ACC112 (cell line): ENCODE measurements at regions not wholly inside any gene's neighbourhood (a gene's known extent, or its start where the extent isn't known, plus 50 kb on each side); places are given as distances from the start of the nearest gene placed in this dataset.

Experiments used
- H2AFZ ChIP-seq: fragments of 200-600 bp; sonication (generic); one replicate; pipeline ENCODE4 v1.6.0; 2017; ENCODE audit warnings: antibody characterized with exemption, low read length; ENCODE audit not compliant: unreplicated experiment
- H3K27ac ChIP-seq: fragments of 200-600 bp; sonication (generic); 2 replicates; pipeline ENCODE4 v1.5.1; 2014; ENCODE audit warnings: low read depth, mild to moderate bottlenecking, antibody characterized with exemption, low read length, moderate library complexity
- H3K27me3 ChIP-seq: fragments of 200-600 bp; sonication (generic); 2 replicates; pipeline ENCODE4 v1.6.1; 2014; ENCODE audit warnings: mild to moderate bottlenecking, antibody characterized with exemption, low read length, moderate library complexity, mixed read lengths; ENCODE audit not compliant: insufficient read depth
- H3K36me3 ChIP-seq: fragments of 200-600 bp; sonication (generic); 2 replicates; pipeline ENCODE4 v1.6.1; 2016; ENCODE audit warnings: mild to moderate bottlenecking, antibody characterized with exemption, low read length, moderate library complexity, mixed read lengths; ENCODE audit not compliant: insufficient read depth
- H3K4me1 ChIP-seq: fragments of 200-600 bp; sonication (generic); one replicate; pipeline ENCODE4 v1.6.1; 2016; ENCODE audit warnings: low read length, mixed read lengths; ENCODE audit not compliant: insufficient read depth, unreplicated experiment, control insufficient read depth
- H3K4me3 ChIP-seq: fragments of 200-600 bp; sonication (generic); 2 replicates; pipeline ENCODE4 v1.5.1; 2014; ENCODE audit warnings: mild to moderate bottlenecking, low read depth, low read length
- H3K79me2 ChIP-seq: fragments of 200-600 bp; sonication (generic); one replicate; pipeline ENCODE4 v1.6.0; 2016; ENCODE audit warnings: low read length; ENCODE audit not compliant: control insufficient read depth, unreplicated experiment, insufficient read depth

GRCh38 chr9:108339251-108339650 lies 516.5 kb downstream of the ACTL7B start:
- Histone ChIP-seq H2AFZ (no peak overlapping the region), H3K27me3 (no peaks in the 10 kb centered on the region), H3K27ac (no peak overlapping the region), H3K4me1 (no peaks in the 10 kb centered on the region), H3K36me3 (no peaks in the 10 kb centered on the region), H3K79me2 (no peaks in the 10 kb centered on the region), H3K4me3 (no peak overlapping the region)

GRCh38 chr9:108336575-108336974 lies 519.2 kb downstream of the ACTL7B start:
- H3K36me3 ChIP-seq, result no peaks in the 10 kb centered on the region
- no peaks in the 10 kb centered on the region for H3K4me1 ChIP-seq
- no peak overlapping the region for H3K27ac ChIP-seq
- H3K27me3 ChIP-seq, result no peaks in the 10 kb centered on the region
- no peak overlapping the region for H3K4me3 ChIP-seq
- no peaks in the 10 kb centered on the region for H3K79me2 ChIP-seq
- H2AFZ ChIP-seq, result no peak overlapping the region

- Histone ChIP-seq H3K4me1 (no peaks in the 10 kb centered on the region), H3K27me3 (no peaks in the 10 kb centered on the region), H3K4me3 (no peak overlapping the region), H2AFZ (no peak overlapping the region), H3K27ac (no peak overlapping the region), H3K79me2 (no peaks in the 10 kb centered on the region), H3K36me3 (no peaks in the 10 kb centered on the region)
These were observed 522.2 kb downstream of the ACTL7B start for GRCh38 chr9:108333530-108333983.

- H3K27me3 ChIP-seq, result no peaks in the 10 kb centered on the region
- H3K4me3 ChIP-seq, result no peak overlapping the region
- no peak overlapping the region for H3K27ac ChIP-seq
- H3K36me3 ChIP-seq, result no peaks in the 10 kb centered on the region
- no peak overlapping the region for H2AFZ ChIP-seq
- no peaks in the 10 kb centered on the region for H3K4me1 ChIP-seq
- H3K79me2 ChIP-seq, result no peaks in the 10 kb centered on the region
These were observed 524.2 kb downstream of the ACTL7B start for GRCh38 chr9:108331596-108331995.

- Histone ChIP-seq H3K27ac (no peak overlapping the region), H3K79me2 (no peaks in the 10 kb centered on the region), H3K4me3 (no peak overlapping the region), H3K27me3 (no peaks in the 10 kb centered on the region), H3K36me3 (no peaks in the 10 kb centered on the region), H3K4me1 (no peaks in the 10 kb centered on the region), H2AFZ (no peak overlapping the region)
These were observed 530.4 kb downstream of the ACTL7B start for GRCh38 chr9:108325406-108325805.

GRCh38 chr9:108323615-108324014 lies 532.2 kb downstream of the ACTL7B start:
- Histone ChIP-seq H3K79me2 (no peaks in the 10 kb centered on the region), H3K4me1 (no peaks in the 10 kb centered on the region), H3K36me3 (no peaks in the 10 kb centered on the region), H3K4me3 (no peak overlapping the region), H2AFZ (no peak overlapping the region), H3K27me3 (no peaks in the 10 kb centered on the region), H3K27ac (no peak overlapping the region)

GRCh38 chr9:108322326-108323098 lies 533.3 kb downstream of the ACTL7B start:
- H3K27me3 ChIP-seq, result no peaks in the 10 kb centered on the region
- no peaks in the 10 kb centered on the region for H3K4me1 ChIP-seq
- H2AFZ ChIP-seq, result no peak overlapping the region
- H3K36me3 ChIP-seq, result no peaks in the 10 kb centered on the region
- no peaks in the 10 kb centered on the region for H3K79me2 ChIP-seq
- no peak overlapping the region for H3K27ac ChIP-seq
- H3K4me3 ChIP-seq, result no peak overlapping the region

- Histone ChIP-seq H3K27ac (no peak overlapping the region), H3K79me2 (no peaks in the 10 kb centered on the region), H2AFZ (no peak overlapping the region), H3K36me3 (no peaks in the 10 kb centered on the region), H3K27me3 (no peaks in the 10 kb centered on the region), H3K4me3 (no peak overlapping the region), H3K4me1 (no peaks in the 10 kb centered on the region)
These were observed 539.2 kb downstream of the ACTL7B start for GRCh38 chr9:108316630-108317029.

- H2AFZ ChIP-seq, result no peak overlapping the region
These were observed 539.7 kb downstream of the ACTL7B start for GRCh38 chr9:108316066-108316465.

GRCh38 chr9:108311745-108312144 lies 544.0 kb downstream of the ACTL7B start:
- Histone ChIP-seq H2AFZ (no peak overlapping the region), H3K4me3 (no peak overlapping the region), H3K36me3 (no peaks in the 10 kb centered on the region), H3K27ac (no peak overlapping the region), H3K27me3 (no peaks in the 10 kb centered on the region), H3K4me1 (no peaks in the 10 kb centered on the region), H3K79me2 (no peaks in the 10 kb centered on the region)

More at GRCh38 chr9:108316066-108316465, 539.7 kb downstream of the ACTL7B start:
- H3K79me2 ChIP-seq, result no peaks in the 10 kb centered on the region
- no peak overlapping the region for H3K4me3 ChIP-seq
- no peaks in the 10 kb centered on the region for H3K4me1 ChIP-seq
- no peaks in the 10 kb centered on the region for H3K36me3 ChIP-seq
- no peaks in the 10 kb centered on the region for H3K27me3 ChIP-seq
- no peak overlapping the region for H3K27ac ChIP-seq

GRCh38 chr9:108310202-108310601 lies 545.6 kb downstream of the ACTL7B start:
- Histone ChIP-seq H3K4me3 (no peak overlapping the region), H3K27me3 (no peaks in the 10 kb centered on the region), H2AFZ (no peak overlapping the region), H3K79me2 (no peaks in the 10 kb centered on the region), H3K27ac (no peak overlapping the region), H3K4me1 (no peaks in the 10 kb centered on the region), H3K36me3 (no peaks in the 10 kb centered on the region)
